ENCODE measurements at regions not wholly inside any gene's neighbourhood (a gene's known extent, or its start where the extent isn't known, plus 50 kb on each side); places are given as distances from the start of the nearest gene placed in this dataset.

DNA sequence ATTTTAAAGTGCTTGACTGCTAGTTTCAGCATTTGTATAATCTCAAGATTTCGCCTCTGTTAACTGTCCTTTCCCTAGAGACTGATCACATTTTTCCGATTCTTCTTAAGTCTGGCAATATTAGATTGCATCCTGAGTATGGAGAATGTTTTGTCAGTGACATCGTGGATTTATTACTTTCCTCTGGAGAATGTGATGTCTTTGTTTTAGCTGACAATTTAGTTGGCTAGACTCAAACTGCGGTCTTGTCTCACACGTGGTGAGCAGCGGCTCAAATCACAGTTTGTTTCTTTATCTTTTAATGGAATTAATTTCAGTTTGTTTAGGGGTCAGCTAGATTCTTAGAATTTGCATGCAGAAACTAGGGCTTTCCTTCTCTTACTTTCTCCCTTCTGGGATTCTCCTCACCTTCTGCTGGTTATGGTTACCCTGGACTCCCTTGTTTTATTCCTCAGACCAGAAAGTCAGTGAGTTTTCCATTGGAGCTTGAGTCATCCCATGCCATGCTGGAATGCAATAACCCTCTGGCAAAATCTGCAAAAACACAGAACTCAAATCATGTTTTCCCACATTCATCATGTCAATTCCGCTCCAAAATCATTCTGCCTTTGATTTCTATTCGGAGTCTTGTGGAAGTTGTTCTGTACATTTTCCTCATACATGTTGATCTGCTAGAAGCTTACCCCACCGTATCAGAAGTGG is 327.2 kb upstream of the TRIB2 start:
- TF ChIP-seq POU2F2 (IDR thresholded peaks at IDR 0.05; ENCODE audit: low read depth, low read length) = no peak
- TF ChIP-seq POLR2AphosphoS5 (IDR thresholded peaks at IDR 0.05; ENCODE audit: low read depth, low read length) = no peak
- TF ChIP-seq TAF1 (IDR thresholded peaks at IDR 0.05; ENCODE audit: low read depth, low read length) = no peak
- no peak for TF ChIP-seq POLR2A (IDR thresholded peaks at IDR 0.05; ENCODE audit: low read depth, low read length)
